Upper lobe of right lung (tissue), 1 donor: ENCODE measurements at regions not wholly inside any gene's neighbourhood (a gene's known extent, or its start where the extent isn't known, plus 50 kb on each side); places are given as distances from the start of the nearest gene placed in this dataset.

ENCODE experiments used
- ATAC-seq: fragments of 200-7000 bp; cut with Tn5 transposase; one replicate; pipeline ENCODE4 v1.9.1; 2020; ENCODE audit warnings: mild to moderate bottlenecking, moderate library complexity
- DNase-seq: peaks from one replicate; pipeline ENCODE4 v3.0.0-alpha.2; 2020
- H3K27ac ChIP-seq: fragments of 200-600 bp; one replicate; pipeline ENCODE4 v1.8.0; 2022
- H3K27me3 ChIP-seq: fragments of 200-600 bp; one replicate; pipeline ENCODE4 v1.8.0; 2022; ENCODE audit warnings: mild to moderate bottlenecking
- H3K36me3 ChIP-seq: fragments of 200-600 bp; one replicate; pipeline ENCODE4 v1.8.0; 2022
- H3K4me1 ChIP-seq: fragments of 200-600 bp; one replicate; pipeline ENCODE4 v1.8.0; 2022
- H3K4me3 ChIP-seq: fragments of 200-600 bp; one replicate; pipeline ENCODE4 v1.8.0; 2022; ENCODE audit warnings: mild to moderate bottlenecking
- H3K9me3 ChIP-seq: fragments of 200-600 bp; one replicate; pipeline ENCODE4 v1.8.0; 2022
- CTCF ChIP-seq: fragments of 200-600 bp; IDR thresholded peaks from one replicate; pipeline ENCODE4 v1.8.0; 2022; ENCODE audit warnings: antibody characterized with exemption
- intact Hi-C: fragments of 100-400 bp; cut with DNase I; formaldehyde crosslinking; loops from one replicate; pipeline ENCODE4 v1.11.0; 2022
- donor health status: DM: no; HTN: yes; CAD: no; lungs with severe emphysema.

GRCh38 chr2:118268268-118268667, 180.0 kb downstream of the INSIG2 start:
- TF ChIP-seq CTCF, result no peak
- ATAC-seq, result no peak
- intact Hi-C loops, result no loop called here

GRCh38 chr2:118265873-118266455, 177.7 kb downstream of the INSIG2 start:
- Histone ChIP-seq H3K4me3 (no peak overlapping the region), H3K27ac (no peak overlapping the region), H3K27me3 (peaks cover 9% of the 10 kb centered on the region), H3K9me3 (no peaks in the 10 kb centered on the region), H3K36me3 (no peaks in the 10 kb centered on the region), H3K4me1 (no peaks in the 10 kb centered on the region)
- no peak for TF ChIP-seq CTCF
- ATAC-seq (no peak), DNase-seq (no peak)
- intact Hi-C loops, result no loop called here

More at GRCh38 chr2:118268268-118268667, 180.0 kb downstream of the INSIG2 start:
- H3K9me3 ChIP-seq, result no peaks in the 10 kb centered on the region
- no peak for DNase-seq
- no peaks in the 10 kb centered on the region for H3K4me1 ChIP-seq
- no peak overlapping the region for H3K4me3 ChIP-seq
- H3K27me3 ChIP-seq, result peaks cover 4% of the 10 kb centered on the region
- no peak overlapping the region for H3K27ac ChIP-seq
- H3K36me3 ChIP-seq, result no peaks in the 10 kb centered on the region

GRCh38 chr2:118264232-118264990, 176.1 kb downstream of the INSIG2 start:
- Histone ChIP-seq H3K36me3 (no peaks in the 10 kb centered on the region), H3K27me3 (peaks cover 15% of the 10 kb centered on the region), H3K27ac (no peak overlapping the region), H3K9me3 (no peaks in the 10 kb centered on the region), H3K4me3 (no peak overlapping the region), H3K4me1 (no peaks in the 10 kb centered on the region)
- intact Hi-C loops, result no loop called here
- ATAC-seq (no peak), DNase-seq (no peak)
- TF ChIP-seq CTCF, result no peak

GRCh38 chr2:118257696-118258095, 169.4 kb downstream of the INSIG2 start:
- H3K4me1 ChIP-seq, result no peaks in the 10 kb centered on the region
- intact Hi-C loops, result no loop called here
- DNase-seq, result no peak
- ATAC-seq, result no peak
- TF ChIP-seq CTCF, result no peak
- H3K9me3 ChIP-seq, result no peaks in the 10 kb centered on the region
- no peaks in the 10 kb centered on the region for H3K36me3 ChIP-seq
- no peak overlapping the region for H3K27ac ChIP-seq
- H3K27me3 ChIP-seq, result peaks cover 10% of the 10 kb centered on the region
- no peak overlapping the region for H3K4me3 ChIP-seq

GRCh38 chr2:118255771-118256372, 167.6 kb downstream of the INSIG2 start:
- peaks cover 4% of the 10 kb centered on the region for H3K27me3 ChIP-seq
- no peak for TF ChIP-seq CTCF
- ATAC-seq (no peak), DNase-seq (no peak)
- H3K9me3 ChIP-seq, result no peaks in the 10 kb centered on the region
- intact Hi-C loops, result no loop called here
- no peak overlapping the region for H3K27ac ChIP-seq
- H3K4me3 ChIP-seq, result no peak overlapping the region
- no peaks in the 10 kb centered on the region for H3K4me1 ChIP-seq
- no peaks in the 10 kb centered on the region for H3K36me3 ChIP-seq
